HepG2 (cell line): ENCODE measurements at regions not wholly inside any gene's neighbourhood (a gene's known extent, or its start where the extent isn't known, plus 50 kb on each side); places are given as distances from the start of the nearest gene placed in this dataset.

Experiments
- ATAC-seq: fragments of 200-7000 bp; cut with Tn5 transposase; 3 replicates; pipeline ENCODE4 v1.9.1; 2020; ENCODE audit warnings: mild to moderate bottlenecking, moderate library complexity
- BruUV-seq: library from RNA; stranded (reverse); fragments of 400-500 nt; replicated peaks from 2 replicates; lab custom pipeline; 2021; lab: Mats Ljungman, UMichigan
- CTCF ChIA-PET: fragments of 300-600 bp; formaldehyde crosslinking; extraction: SDS; loops from one replicate; lab custom pipeline; 2021; ENCODE audit warnings: low total read pairs, inconsistent platforms, low intra/inter-chr PET ratio; lab: Yijun Ruan, JAX
- POLR2A ChIA-PET: fragments of 350-600 bp; sonication (Branson Sonifier 250); formaldehyde crosslinking; loops from one replicate; lab custom pipeline; 2020; ENCODE audit warnings: antibody characterized with exemption, inconsistent platforms; lab: Yijun Ruan, JAX
- DNase-seq: peaks from one replicate; pipeline ENCODE4 v3.0.0-alpha.2; 2015; ENCODE audit warnings: low spot score
- FAIRE-seq: peaks from 3 replicates; lab custom pipeline; 2011; peaks lifted over from hg19 to GRCh38; lab: Jason Lieb, UNC
- H2AFZ ChIP-seq: one replicate; pipeline ENCODE4 v1.6.1; 2011; ENCODE audit warnings: low read length, inconsistent platforms
- H3K27ac ChIP-seq: fragments of 300-600 bp; 3 replicates; pipeline ENCODE4 v1.8.0; 2011; ENCODE audit warnings: mixed run types, mild to moderate bottlenecking, mixed read lengths, low read length, inconsistent platforms; ENCODE audit not compliant: insufficient read depth; ENCODE audit errors: extremely low read length
- H3K27me3 ChIP-seq, 2 experiments: fragments of 200-600 bp in 1 of 2; 2 replicates in 1 of 2; 3 replicates in 1 of 2; pipeline versions ENCODE4 v1.6.0 to v1.8.0; 2011; ENCODE audit warnings: low read length in 2 of 2, mild to moderate bottlenecking in 2 of 2, moderate library complexity in 2 of 2, inconsistent platforms in 1 of 2; ENCODE audit not compliant: insufficient read depth in 2 of 2, control insufficient read depth in 1 of 2
- H3K36me3 ChIP-seq, 2 experiments: fragments of 200-600 bp in 1 of 2; replicated peaks in 1 of 2; 2 replicates in 1 of 2; 3 replicates in 1 of 2; pipeline versions ENCODE4 v1.5.1 to v1.8.0; 2011; ENCODE audit warnings: low read length in 2 of 2, inconsistent platforms in 1 of 2; ENCODE audit not compliant: insufficient read depth in 2 of 2, control insufficient read depth in 1 of 2
- H3K4me1 ChIP-seq: 2 replicates; pipeline ENCODE4 v1.5.1; 2012; ENCODE audit warnings: low read length, inconsistent platforms; ENCODE audit not compliant: insufficient read depth
- H3K4me2 ChIP-seq: 2 replicates; pipeline ENCODE4 v1.6.0; 2011; ENCODE audit warnings: low read depth, low read length, inconsistent platforms
- H3K4me3 ChIP-seq, 3 experiments: fragments of 200-600 bp in 1 of 3; sonication (generic), shearing (Covaris generic) in 1 of 3; replicated peaks in 1 of 3; 2 replicates each; pipeline ENCODE4 v1.5.1; 2011 to 2016; ENCODE audit warnings: low read length in 3 of 3, inconsistent platforms in 2 of 3, low read depth in 2 of 3, mild to moderate bottlenecking in 2 of 3, control low read depth in 1 of 3, mixed read lengths in 1 of 3; ENCODE audit not compliant: insufficient read depth in 1 of 3
- H3K79me2 ChIP-seq: one replicate; pipeline ENCODE4 v1.6.1; 2011; ENCODE audit warnings: low read length, inconsistent platforms; ENCODE audit not compliant: insufficient read depth
- H3K9ac ChIP-seq: 2 replicates; pipeline ENCODE4 v1.6.0; 2011; ENCODE audit warnings: mild to moderate bottlenecking, low read depth, low read length, inconsistent platforms; ENCODE audit not compliant: insufficient read depth
- H3K9me3 ChIP-seq: 2 replicates; pipeline ENCODE4 v1.5.1; 2012; ENCODE audit warnings: mild to moderate bottlenecking, low read length
- H4K20me1 ChIP-seq: 2 replicates; pipeline ENCODE4 v1.6.0; 2011; ENCODE audit warnings: inconsistent platforms, mild to moderate bottlenecking, low read length, moderate library complexity; ENCODE audit not compliant: insufficient read depth
- PHF20 ChIP-seq: sonication (generic); formaldehyde crosslinking; IDR thresholded peaks from 2 replicates; pipeline ENCODE4 v1.5.0; 2020; ENCODE audit warnings: mild to moderate bottlenecking, missing genetic modification reagents
- RELA ChIP-seq: sonication (generic); formaldehyde crosslinking; IDR thresholded peaks from 2 replicates; pipeline ENCODE4 v1.4.0; 2020; ENCODE audit warnings: missing genetic modification reagents
- ZBTB10 ChIP-seq: sonication (generic); formaldehyde crosslinking; IDR thresholded peaks from 2 replicates; pipeline ENCODE4 v1.4.0; 2020; ENCODE audit warnings: missing genetic modification reagents, borderline replicate concordance
- ZFP91 ChIP-seq: sonication (generic); formaldehyde crosslinking; IDR thresholded peaks from 2 replicates; pipeline ENCODE4 v1.9.0; 2022; ENCODE audit warnings: missing genetic modification reagents, mild to moderate bottlenecking, borderline replicate concordance
- ZNF234 ChIP-seq: sonication (generic); formaldehyde crosslinking; conservative IDR thresholded peaks from 2 replicates; pipeline ENCODE4 v1.5.1; 2020; ENCODE audit warnings: mild to moderate bottlenecking, missing genetic modification reagents
- ZNF3 ChIP-seq: IDR thresholded peaks from 2 replicates; pipeline ENCODE4 v1.7.0; 2017; ENCODE audit warnings: inconsistent platforms
- ZNF510 ChIP-seq: sonication (generic); formaldehyde crosslinking; IDR thresholded peaks from 2 replicates; pipeline ENCODE4 v1.4.0; 2020; ENCODE audit warnings: low read depth, mild to moderate bottlenecking, missing genetic modification reagents
- WGBS: methylation state at CpG from one replicate; pipeline ENCODE4 v1.1.6; 2017; ENCODE audit warnings: low lambda C conversion rate; 5-methylcytosine and 5-hydroxymethylcytosine counted together
- in situ Hi-C: cut with HindIII; loops from 2 replicates; pipeline ENCODE4 v1.10.0; 2017; ENCODE audit warnings: low pct_unique_long_range_greater_than_20kb; ENCODE audit not compliant: extremely low pct_ligation_motif_present
- intact Hi-C: fragments of 100-400 bp; cut with micrococcal nuclease; formaldehyde crosslinking; loops from one replicate; pipeline ENCODE4 v1.10.0; 2022; ENCODE audit not compliant: unreplicated experiment
- TF ChIP-seq, protein P1 (sequence below): fragments of 450-650 bp; IDR thresholded peaks from 2 replicates; pipeline ENCODE4 v1.6.1; 2016

DNA sequence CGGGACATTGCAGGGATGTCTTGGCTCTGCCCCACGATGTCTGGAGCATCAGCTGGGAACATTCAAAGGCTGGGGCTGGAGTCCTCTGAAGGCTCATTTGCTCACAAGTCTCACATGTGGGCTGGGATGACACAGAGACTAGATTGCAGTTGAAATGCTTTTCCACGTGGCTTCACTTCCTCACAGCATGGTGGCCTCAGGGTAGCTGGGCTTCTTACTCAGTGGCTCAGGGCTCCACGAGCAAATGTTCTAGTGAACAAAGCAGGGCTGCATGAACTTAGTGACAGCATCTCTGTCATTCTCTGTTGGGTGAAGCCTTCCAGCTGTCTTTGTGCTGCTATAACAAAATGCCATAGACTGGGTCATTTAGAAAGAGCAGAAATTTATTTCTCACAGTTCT, 247.0 kb upstream of the POU3F1 start:
- ATAC-seq (no peak), FAIRE-seq (no peak), DNase-seq (no peak)
- H2AFZ ChIP-seq = no peak overlapping the region
- H3K79me2 ChIP-seq = no peaks in the 10 kb centered on the region
- H3K27ac ChIP-seq = no peak overlapping the region
- no peaks in the 10 kb centered on the region for H3K27me3 ChIP-seq
- POLR2A ChIA-PET = no interaction called here
- intact Hi-C loops = no loop called here
- no TSS peak for BruUV-seq
- no peak overlapping the region for H3K4me2 ChIP-seq
- WGBS = 0% methylated on average over 3 of the region's 4 CpGs
- H3K36me3 ChIP-seq = no peaks in the 10 kb centered on the region
- TF ChIP-seq ZNF234 = no peak
- TF ChIP-seq ZNF3 (CRISPR knock-in tag) = no peak
- no peak for TF ChIP-seq PHF20
- TF ChIP-seq, protein P1, sequence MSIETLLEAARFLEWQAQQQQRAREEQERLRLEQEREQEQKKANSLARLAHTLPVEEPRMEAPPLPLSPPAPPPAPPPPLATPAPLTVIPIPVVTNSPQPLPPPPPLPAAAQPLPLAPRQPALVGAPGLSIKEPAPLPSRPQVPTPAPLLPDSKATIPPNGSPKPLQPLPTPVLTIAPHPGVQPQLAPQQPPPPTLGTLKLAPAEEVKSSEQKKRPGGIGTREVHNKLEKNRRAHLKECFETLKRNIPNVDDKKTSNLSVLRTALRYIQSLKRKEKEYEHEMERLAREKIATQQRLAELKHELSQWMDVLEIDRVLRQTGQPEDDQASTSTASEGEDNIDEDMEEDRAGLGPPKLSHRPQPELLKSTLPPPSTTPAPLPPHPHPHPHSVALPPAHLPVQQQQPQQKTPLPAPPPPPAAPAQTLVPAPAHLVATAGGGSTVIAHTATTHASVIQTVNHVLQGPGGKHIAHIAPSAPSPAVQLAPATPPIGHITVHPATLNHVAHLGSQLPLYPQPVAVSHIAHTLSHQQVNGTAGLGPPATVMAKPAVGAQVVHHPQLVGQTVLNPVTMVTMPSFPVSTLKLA = peak; percentile 84
- no peak for TF ChIP-seq ZNF510 (CRISPR knock-in tag)
- TF ChIP-seq ZBTB10 (CRISPR knock-in tag) = no peak
- TF ChIP-seq ZFP91 (CRISPR knock-in tag) = no peak
- TF ChIP-seq RELA (CRISPR knock-in tag) = no peak
- CTCF ChIA-PET = no interaction called here
- H4K20me1 ChIP-seq = no peaks in the 10 kb centered on the region
- in situ Hi-C loops = no loop called here
- no peaks in the 10 kb centered on the region for H3K4me1 ChIP-seq
- no peaks in the 10 kb centered on the region for H3K9me3 ChIP-seq
- H3K9ac ChIP-seq = no peak overlapping the region
- no peak overlapping the region for H3K4me3 ChIP-seq
